Loucy (cell line): ENCODE measurements at regions not wholly inside any gene's neighbourhood (a gene's known extent, or its start where the extent isn't known, plus 50 kb on each side); places are given as distances from the start of the nearest gene placed in this dataset.

Source experiments
- CTCF ChIP-seq: fragments of 200-600 bp; sonication (generic); conservative IDR thresholded peaks from 2 replicates; pipeline ENCODE4 v1.5.1; 2014; ENCODE audit warnings: mild to moderate bottlenecking, antibody characterized with exemption, low read length
- EZH2phosphoT487 ChIP-seq: fragments of 200-600 bp; IDR thresholded peaks from 2 replicates; pipeline ENCODE4 v1.6.1; 2018; ENCODE audit warnings: antibody characterized with exemption, mild to moderate bottlenecking, moderate library complexity, borderline replicate concordance

- no peak for TF ChIP-seq CTCF
- TF ChIP-seq EZH2phosphoT487: no peak
Observed at GRCh38 chr1:34655206-34655874, 99.5 kb upstream of the GJB5 start.
